Endothelial cell (in vitro differentiated cells): ENCODE measurements at regions not wholly inside any gene's neighbourhood (a gene's known extent, or its start where the extent isn't known, plus 50 kb on each side); places are given as distances from the start of the nearest gene placed in this dataset.
"Not testable (repeated sequence)": the region's sequence is repeated elsewhere in the genome, so short reads cannot be mapped to it uniquely, and the experiment has no call there.

Experiments used
- DNase-seq: peaks from one replicate; pipeline ENCODE4 v3.0.0; 2021; ENCODE audit warnings: low spot score
- H3K27ac Mint-ChIP-seq: one replicate; pipeline ENCODE4 v1.8.0; 2021; ENCODE audit warnings: mixed read lengths, inconsistent platforms; ENCODE audit not compliant: unreplicated experiment
- H3K27me3 Mint-ChIP-seq: one replicate; pipeline ENCODE4 v1.8.0; 2021; ENCODE audit warnings: mild to moderate bottlenecking, moderate library complexity, mixed read lengths, inconsistent platforms; ENCODE audit not compliant: unreplicated experiment
- H3K36me3 Mint-ChIP-seq: one replicate; pipeline ENCODE4 v1.8.0; 2021; ENCODE audit warnings: mild to moderate bottlenecking, low read depth, mixed read lengths, inconsistent platforms; ENCODE audit not compliant: unreplicated experiment
- H3K4me1 Mint-ChIP-seq: one replicate; pipeline ENCODE4 v1.8.0; 2021; ENCODE audit warnings: mild to moderate bottlenecking, mixed read lengths, inconsistent platforms; ENCODE audit not compliant: unreplicated experiment
- H3K4me3 Mint-ChIP-seq: one replicate; pipeline ENCODE4 v1.8.0; 2021; ENCODE audit warnings: mild to moderate bottlenecking, mixed read lengths, inconsistent platforms; ENCODE audit not compliant: unreplicated experiment
- H3K9me3 Mint-ChIP-seq: one replicate; pipeline ENCODE4 v1.8.0; 2021; ENCODE audit warnings: mixed read lengths, inconsistent platforms; ENCODE audit not compliant: unreplicated experiment
- CTCF ChIP-seq: fragments of 200-600 bp; sonication (generic); IDR thresholded peaks from one replicate; pipeline ENCODE4 v1.5.0; 2021; ENCODE audit warnings: antibody characterized with exemption; ENCODE audit not compliant: unreplicated experiment

GRCh38 chr3:182143903-182144302, 432.2 kb downstream of the SOX2 start:
- no peaks in the 10 kb centered on the region for H3K9me3 Mint-ChIP-seq
- H3K4me3 Mint-ChIP-seq, result no peak overlapping the region
- H3K27me3 Mint-ChIP-seq, result peaks cover 2% of the 10 kb centered on the region
- H3K27ac Mint-ChIP-seq, result no peak overlapping the region
- H3K4me1 Mint-ChIP-seq, result no peaks in the 10 kb centered on the region
- H3K36me3 Mint-ChIP-seq, result no peaks in the 10 kb centered on the region
- DNase-seq, result no peak
- no peak for TF ChIP-seq CTCF

DNA sequence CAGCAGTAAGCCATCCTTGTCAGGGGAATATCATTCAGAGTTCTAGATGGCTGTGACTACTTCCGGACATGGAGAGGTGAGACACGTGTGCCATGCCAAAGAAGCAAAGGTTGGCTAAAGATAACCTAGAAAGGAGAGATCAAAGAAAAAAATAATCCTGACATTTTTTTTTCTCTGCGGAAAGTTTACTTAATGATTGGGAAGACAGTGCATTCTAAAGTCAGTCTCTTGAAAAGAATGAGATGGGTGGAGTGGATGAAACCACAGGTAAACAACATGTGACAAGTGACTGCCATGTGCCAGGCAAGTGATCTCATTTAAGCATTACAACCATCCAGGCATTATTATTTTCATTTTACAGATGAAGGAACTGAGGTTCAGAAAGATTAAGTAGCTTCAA, 436.6 kb downstream of the SOX2 start:
- Mint-ChIP-seq H3K9me3 (no peaks in the 10 kb centered on the region), H3K36me3 (no peaks in the 10 kb centered on the region)

DNA sequence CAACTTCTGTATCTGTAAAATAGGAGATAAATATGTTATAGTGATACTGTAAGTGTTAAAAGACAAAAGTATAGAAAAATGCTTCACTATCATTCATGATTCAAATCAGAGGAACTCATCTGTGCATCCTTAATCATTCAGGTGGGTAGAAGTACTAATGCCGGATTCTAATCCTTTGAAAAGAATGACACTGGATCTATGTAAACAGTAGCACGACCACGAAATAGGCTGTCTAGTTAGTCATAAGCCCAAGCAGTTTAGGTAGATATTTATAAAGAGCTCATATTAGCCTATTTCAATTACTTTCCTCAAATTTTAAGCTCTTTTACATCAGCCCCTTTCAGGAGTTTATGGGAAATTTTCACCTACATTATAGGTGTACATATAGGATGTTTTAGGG, 437.9 kb downstream of the SOX2 start:
- Mint-ChIP-seq H3K27ac (no peak overlapping the region), H3K4me3 (no peak overlapping the region), H3K9me3 (no peaks in the 10 kb centered on the region), H3K27me3 (peaks cover 2% of the 10 kb centered on the region), H3K4me1 (no peaks in the 10 kb centered on the region), H3K36me3 (no peaks in the 10 kb centered on the region)
- no peak for DNase-seq
- no peak for TF ChIP-seq CTCF

More for the DNA sequence above, 436.6 kb downstream of the SOX2 start:
- no peak overlapping the region for H3K4me3 Mint-ChIP-seq
- no peaks in the 10 kb centered on the region for H3K4me1 Mint-ChIP-seq
- no peak overlapping the region for H3K27ac Mint-ChIP-seq
- peaks cover 2% of the 10 kb centered on the region for H3K27me3 Mint-ChIP-seq
- DNase-seq, result no peak
- TF ChIP-seq CTCF, result no peak

DNA sequence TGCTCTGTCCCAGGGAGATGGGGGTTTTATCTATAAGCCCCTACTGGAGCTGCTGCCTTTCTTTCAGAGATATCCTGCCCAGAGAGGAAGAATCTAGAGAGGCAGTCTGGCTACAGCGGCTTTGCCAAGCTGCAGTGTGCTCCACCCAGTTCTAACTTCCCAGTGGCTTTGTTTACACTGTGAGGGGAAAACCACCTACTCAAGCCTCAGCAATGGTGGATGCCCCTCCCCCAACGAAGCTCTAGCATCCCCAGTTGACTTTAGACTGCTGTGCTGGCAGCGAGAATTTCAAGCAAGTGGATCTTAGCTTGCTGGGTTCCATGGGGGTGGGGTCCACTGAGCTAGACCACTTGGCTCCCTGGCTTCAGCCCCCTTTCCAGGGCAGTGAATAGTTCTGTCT, 444.6 kb downstream of the SOX2 start:
- H3K4me1 Mint-ChIP-seq, H3K36me3 Mint-ChIP-seq, H3K9me3 Mint-ChIP-seq, H3K27me3 Mint-ChIP-seq, H3K27ac Mint-ChIP-seq, DNase-seq, H3K4me3 Mint-ChIP-seq: not testable (repeated sequence)

GRCh38 chr3:182165234-182165633, 453.5 kb downstream of the SOX2 start:
- Mint-ChIP-seq H3K36me3 (no peaks in the 10 kb centered on the region), H3K4me3 (no peak overlapping the region), H3K9me3 (no peaks in the 10 kb centered on the region), H3K27me3 (no peaks in the 10 kb centered on the region), H3K4me1 (no peaks in the 10 kb centered on the region), H3K27ac (no peak overlapping the region)
- no peak for DNase-seq
- TF ChIP-seq CTCF, result no peak

GRCh38 chr3:182172534-182172933, 460.8 kb downstream of the SOX2 start:
- H3K9me3 Mint-ChIP-seq, result no peaks in the 10 kb centered on the region
- no peaks in the 10 kb centered on the region for H3K27me3 Mint-ChIP-seq
- no peaks in the 10 kb centered on the region for H3K4me1 Mint-ChIP-seq
- no peak for DNase-seq
- no peak overlapping the region for H3K27ac Mint-ChIP-seq
- no peak for TF ChIP-seq CTCF
- H3K4me3 Mint-ChIP-seq, result no peak overlapping the region
- H3K36me3 Mint-ChIP-seq, result no peaks in the 10 kb centered on the region
